Trophoblast cell (in vitro differentiated cells and primary cell): ENCODE measurements at regions not wholly inside any gene's neighbourhood (a gene's known extent, or its start where the extent isn't known, plus 50 kb on each side); places are given as distances from the start of the nearest gene placed in this dataset.

Source experiments
- DNase-seq, 2 donors: peaks; one replicate each; pipeline ENCODE4 v3.0.0-alpha.2; 2016
- H2AFZ ChIP-seq: 2 replicates; pipeline ENCODE4 v1.6.1; 2013; ENCODE audit warnings: low read length, moderate library complexity, mild to moderate bottlenecking; ENCODE audit not compliant: insufficient read depth, poor library complexity
- H2AK5ac ChIP-seq: 2 replicates; pipeline ENCODE4 v1.6.1; 2013; ENCODE audit warnings: mild to moderate bottlenecking, low read length
- H2BK120ac ChIP-seq: 2 replicates; pipeline ENCODE4 v1.6.1; 2013; ENCODE audit warnings: low read length, mild to moderate bottlenecking, moderate library complexity; ENCODE audit not compliant: insufficient read depth, poor library complexity
- H2BK12ac ChIP-seq: 2 replicates; pipeline ENCODE4 v1.6.1; 2013; ENCODE audit warnings: mild to moderate bottlenecking, low read length, moderate library complexity
- H2BK5ac ChIP-seq: 2 replicates; pipeline ENCODE4 v1.6.1; 2013; ENCODE audit warnings: low read length, low read depth, moderate library complexity, mild to moderate bottlenecking; ENCODE audit not compliant: poor library complexity
- H3K14ac ChIP-seq: 2 replicates; pipeline ENCODE4 v1.6.1; 2013; ENCODE audit warnings: mild to moderate bottlenecking, low read length
- H3K18ac ChIP-seq: 2 replicates; pipeline ENCODE4 v1.6.1; 2013; ENCODE audit warnings: mild to moderate bottlenecking, low read length
- H3K23ac ChIP-seq: 2 replicates; pipeline ENCODE4 v1.6.1; 2013; ENCODE audit warnings: low read length
- H3K27ac ChIP-seq: 2 replicates; pipeline ENCODE4 v1.5.1; 2013; ENCODE audit warnings: low read depth, mild to moderate bottlenecking, inconsistent platforms, low read length, moderate library complexity
- H3K27me3 ChIP-seq: 2 replicates; pipeline ENCODE4 v1.6.1; 2013; ENCODE audit warnings: inconsistent platforms, mild to moderate bottlenecking, low read length, moderate library complexity; ENCODE audit not compliant: insufficient read depth
- H3K36me3 ChIP-seq, 2 experiments: 1 replicate in 1 of 2; 2 replicates in 1 of 2; pipeline ENCODE4 v1.6.1; 2013; ENCODE audit warnings: low read length in 2 of 2, mild to moderate bottlenecking in 2 of 2, moderate library complexity in 1 of 2; ENCODE audit not compliant: insufficient read depth in 2 of 2, control insufficient read depth in 1 of 2
- H3K4ac ChIP-seq: 2 replicates; pipeline ENCODE4 v1.6.1; 2013; ENCODE audit warnings: low read depth, mild to moderate bottlenecking, low read length, moderate library complexity
- H3K4me1 ChIP-seq, 2 experiments: 1 replicate in 1 of 2; 2 replicates in 1 of 2; pipeline ENCODE4 v1.6.1; 2013; ENCODE audit warnings: low read length in 2 of 2, mild to moderate bottlenecking in 2 of 2, moderate library complexity in 1 of 2; ENCODE audit not compliant: insufficient read depth in 2 of 2, control insufficient read depth in 1 of 2
- H3K4me2 ChIP-seq: 2 replicates; pipeline ENCODE4 v1.6.1; 2013; ENCODE audit warnings: inconsistent platforms, mild to moderate bottlenecking, low read length, moderate library complexity
- H3K4me3 ChIP-seq: 2 replicates; pipeline ENCODE4 v1.5.1; 2013; ENCODE audit warnings: mild to moderate bottlenecking, low read depth, low read length, inconsistent platforms
- H3K79me1 ChIP-seq: one replicate; pipeline ENCODE4 v1.6.1; 2013; ENCODE audit warnings: low read length
- H3K79me2 ChIP-seq: 2 replicates; pipeline ENCODE4 v1.6.1; 2013; ENCODE audit warnings: low read length, mild to moderate bottlenecking; ENCODE audit not compliant: control insufficient read depth, insufficient read depth, poor library complexity
- H3K9ac ChIP-seq: 2 replicates; pipeline ENCODE4 v1.6.1; 2013; ENCODE audit warnings: mild to moderate bottlenecking, low read length
- H3K9me3 ChIP-seq: 2 replicates; pipeline ENCODE4 v1.6.1; 2013; ENCODE audit warnings: low read depth, mild to moderate bottlenecking, control low read depth, inconsistent platforms, low read length; ENCODE audit not compliant: insufficient read depth
- H4K12ac ChIP-seq: 2 replicates; pipeline ENCODE4 v1.6.1; 2013; ENCODE audit warnings: low read depth, mild to moderate bottlenecking, low read length, moderate library complexity
- H4K8ac ChIP-seq: 2 replicates; pipeline ENCODE4 v1.6.1; 2013; ENCODE audit warnings: low read depth, mild to moderate bottlenecking, low read length, moderate library complexity
- H4K91ac ChIP-seq: one replicate; pipeline ENCODE4 v1.6.1; 2013; ENCODE audit warnings: low read depth, mild to moderate bottlenecking, low read length, moderate library complexity
- WGBS: extraction: QIAGEN DNeasy Blood & Tissue Kit; methylation state at CpG from one replicate; pipeline ENCODE4 v1.1.7; 2013; ENCODE audit warnings: missing lambda C conversion rate; ENCODE audit not compliant: insufficient read length, insufficient coverage; ENCODE audit errors: extremely low coverage; 5-methylcytosine and 5-hydroxymethylcytosine counted together

GRCh38 chr2:221034026-221034701 lies 537.9 kb downstream of the EPHA4 start:
- Histone ChIP-seq H3K27me3 (no peaks in the 10 kb centered on the region), H2BK120ac (no peak overlapping the region), H3K14ac (no peak overlapping the region), H4K12ac (no peak overlapping the region), H3K4ac (no peak overlapping the region), H3K18ac (no peak overlapping the region), H3K23ac (no peak overlapping the region), H3K4me2 (no peak overlapping the region), H3K4me3 (no peak overlapping the region), H3K27ac (no peak overlapping the region), H4K91ac (no peak overlapping the region), H3K79me1 (no peaks in the 10 kb centered on the region), H3K4me1 (no peaks in the 10 kb centered on the region), H3K9me3 (no peaks in the 10 kb centered on the region), H3K36me3 (no peaks in the 10 kb centered on the region), H2BK5ac (no peak overlapping the region), H2AFZ (no peak overlapping the region), H3K9ac (no peak overlapping the region), H2BK12ac (no peak overlapping the region), H4K8ac (no peak overlapping the region), H2AK5ac (no peak overlapping the region), H3K79me2 (no peaks in the 10 kb centered on the region)
- no peak for DNase-seq
- no CpG with 5 or more reads among the region's 2 CpGs for WGBS

- H3K27ac ChIP-seq = no peak overlapping the region
- H4K8ac ChIP-seq = no peak overlapping the region
- H4K12ac ChIP-seq = no peak overlapping the region
- no peaks in the 10 kb centered on the region for H3K36me3 ChIP-seq
- H2AFZ ChIP-seq = no peak overlapping the region
- no peak overlapping the region for H4K91ac ChIP-seq
- H2BK5ac ChIP-seq = no peak overlapping the region
- no peak overlapping the region for H2AK5ac ChIP-seq
- no peak overlapping the region for H3K4me2 ChIP-seq
- H2BK12ac ChIP-seq = no peak overlapping the region
- no peak for DNase-seq
- no peak overlapping the region for H3K23ac ChIP-seq
- no peak overlapping the region for H3K4me3 ChIP-seq
- no CpG with 5 or more reads among the region's 4 CpGs for WGBS
- H3K9me3 ChIP-seq = no peaks in the 10 kb centered on the region
- H3K9ac ChIP-seq = no peak overlapping the region
- H3K79me2 ChIP-seq = no peaks in the 10 kb centered on the region
- H3K79me1 ChIP-seq = no peaks in the 10 kb centered on the region
- H3K18ac ChIP-seq = no peak overlapping the region
- H3K27me3 ChIP-seq = no peaks in the 10 kb centered on the region
- H3K4ac ChIP-seq = no peak overlapping the region
- H3K4me1 ChIP-seq = no peaks in the 10 kb centered on the region
- H3K14ac ChIP-seq = no peak overlapping the region
- no peak overlapping the region for H2BK120ac ChIP-seq
These were observed 537.1 kb downstream of the EPHA4 start for GRCh38 chr2:221034973-221035372.

GRCh38 chr2:221042926-221043325 lies 529.2 kb downstream of the EPHA4 start:
- Histone ChIP-seq H3K79me2 (no peaks in the 10 kb centered on the region), H3K79me1 (no peaks in the 10 kb centered on the region), H4K8ac (no peak overlapping the region), H3K4ac (no peak overlapping the region), H3K9me3 (peaks cover 2% of the 10 kb centered on the region), H3K4me2 (no peak overlapping the region), H3K9ac (no peak overlapping the region), H2BK5ac (no peak overlapping the region), H2AK5ac (no peak overlapping the region), H2AFZ (no peak overlapping the region), H3K18ac (no peak overlapping the region), H3K27me3 (no peaks in the 10 kb centered on the region), H3K36me3 (no peaks in the 10 kb centered on the region), H4K91ac (no peak overlapping the region), H3K27ac (no peak overlapping the region), H2BK12ac (no peak overlapping the region), H4K12ac (no peak overlapping the region), H3K4me3 (no peak overlapping the region), H3K14ac (no peak overlapping the region), H3K4me1 (no peaks in the 10 kb centered on the region), H3K23ac (no peak overlapping the region), H2BK120ac (no peak overlapping the region)
- WGBS = no CpG with 5 or more reads among the region's 6 CpGs
- no peak for DNase-seq

GRCh38 chr2:221044781-221045180 lies 527.3 kb downstream of the EPHA4 start:
- Histone ChIP-seq H4K8ac (no peak overlapping the region), H3K79me2 (no peaks in the 10 kb centered on the region), H2AFZ (no peak overlapping the region), H3K27ac (no peak overlapping the region), H3K9ac (no peak overlapping the region), H3K23ac (no peak overlapping the region), H4K91ac (no peak overlapping the region), H3K14ac (no peak overlapping the region), H3K4me2 (no peak overlapping the region), H3K9me3 (peaks cover 2% of the 10 kb centered on the region), H3K4me3 (no peak overlapping the region), H3K36me3 (no peaks in the 10 kb centered on the region), H4K12ac (no peak overlapping the region), H3K27me3 (no peaks in the 10 kb centered on the region), H3K18ac (no peak overlapping the region), H2BK120ac (no peak overlapping the region), H3K4ac (no peak overlapping the region), H3K4me1 (no peaks in the 10 kb centered on the region), H2BK5ac (no peak overlapping the region), H2AK5ac (no peak overlapping the region), H2BK12ac (no peak overlapping the region), H3K79me1 (no peaks in the 10 kb centered on the region)
- no CpG with 5 or more reads among the region's 5 CpGs for WGBS
- no peak for DNase-seq
